Natural killer cell (primary cell): ENCODE measurements at regions not wholly inside any gene's neighbourhood (a gene's known extent, or its start where the extent isn't known, plus 50 kb on each side); places are given as distances from the start of the nearest gene placed in this dataset.

Experiments
- ATAC-seq, 3 donors: fragments of 150-1000 bp in 2 of 3; fragments of 200-7000 bp in 1 of 3; cut with Tn5 transposase; 1 replicate in 1 of 3; 2 replicates in 2 of 3; pipeline ENCODE4 v1.10.0; 2021; ENCODE audit warnings: mild to moderate bottlenecking in 2 of 3, moderate library complexity in 2 of 3
- DNase-seq, 2 donors: peaks; one replicate each; pipeline versions ENCODE4 v3.0.0 to v3.0.0-alpha.2; 2013 to 2021; ENCODE audit warnings: mixed read lengths in 1 of 2
- H3K27ac ChIP-seq: one replicate; pipeline ENCODE4 v1.5.1; 2013; ENCODE audit warnings: mild to moderate bottlenecking, low read length
- H3K27me3 ChIP-seq: one replicate; pipeline ENCODE4 v1.6.1; 2013; ENCODE audit warnings: low read length; ENCODE audit not compliant: control insufficient read depth, insufficient read depth
- H3K36me3 ChIP-seq: one replicate; pipeline ENCODE4 v1.6.1; 2013; ENCODE audit warnings: low read length; ENCODE audit not compliant: control insufficient read depth, insufficient read depth
- H3K4me1 ChIP-seq: one replicate; pipeline ENCODE4 v1.6.1; 2013; ENCODE audit warnings: low read length; ENCODE audit not compliant: control insufficient read depth, insufficient read depth
- H3K4me3 ChIP-seq: one replicate; pipeline ENCODE4 v1.5.1; 2013; ENCODE audit warnings: low read length
- H3K9me3 ChIP-seq: one replicate; pipeline ENCODE4 v1.6.1; 2013; ENCODE audit warnings: low read length; ENCODE audit not compliant: control insufficient read depth, insufficient read depth
- H3K27ac Mint-ChIP-seq, 2 donors: one replicate each; pipeline ENCODE4 v1.8.0; 2022; ENCODE audit warnings: mild to moderate bottlenecking in 2 of 2, mixed read lengths in 2 of 2, moderate library complexity in 1 of 2
- H3K27me3 Mint-ChIP-seq, 2 donors: one replicate each; pipeline ENCODE4 v1.8.0; 2022; ENCODE audit warnings: low read depth in 2 of 2, mixed read lengths in 2 of 2
- H3K36me3 Mint-ChIP-seq: one replicate; pipeline ENCODE4 v1.8.0; 2022; ENCODE audit warnings: mixed read lengths
- H3K4me1 Mint-ChIP-seq, 2 donors: one replicate each; pipeline ENCODE4 v1.8.0; 2022; ENCODE audit warnings: mixed read lengths in 2 of 2
- H3K4me3 Mint-ChIP-seq: one replicate; pipeline ENCODE4 v1.8.0; 2022; ENCODE audit warnings: mild to moderate bottlenecking, moderate library complexity, mixed read lengths
- H3K9me3 Mint-ChIP-seq, 2 donors: one replicate each; pipeline ENCODE4 v1.8.0; 2022; ENCODE audit warnings: mixed read lengths in 2 of 2
- WGBS: methylation state at CpG from one replicate; pipeline ENCODE4 v1.1.7; 2013; ENCODE audit warnings: missing lambda C conversion rate; ENCODE audit not compliant: insufficient coverage; 5-methylcytosine and 5-hydroxymethylcytosine counted together
- intact Hi-C: fragments of 100-400 bp; cut with micrococcal nuclease; formaldehyde crosslinking; loops from one replicate; pipeline ENCODE4 v1.14.2; 2022
- TF ChIP-seq, protein P1 (sequence below): fragments of 200-600 bp; IDR thresholded peaks from one replicate; pipeline ENCODE4 v1.8.0; 2022; ENCODE audit warnings: antibody characterized with exemption

DNA sequence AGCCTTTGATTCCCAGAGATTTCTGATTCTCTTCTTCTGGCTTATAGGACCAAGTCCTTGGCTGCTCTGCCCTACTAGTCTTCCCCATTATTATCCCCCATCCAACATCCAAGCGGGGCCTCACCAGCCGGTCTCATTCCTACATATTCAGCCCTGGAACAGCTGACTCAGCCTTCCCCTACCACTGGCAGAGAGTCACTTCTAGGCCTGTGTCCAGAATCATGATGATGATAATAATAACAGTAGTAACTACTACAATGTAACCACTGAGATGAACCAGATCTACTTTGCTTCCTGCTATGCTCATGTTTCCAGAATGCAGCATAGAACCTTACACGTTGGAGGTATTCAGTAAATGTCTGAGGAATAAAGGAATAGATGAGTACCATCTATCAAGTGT, 295.2 kb downstream of the SRBD1 start:
- intact Hi-C loops: no loop called here
- DNase-seq (no peak), ATAC-seq (no peak)
- no peaks in the 10 kb centered on the region for H3K9me3 Mint-ChIP-seq
- no peaks in the 10 kb centered on the region for H3K27me3 ChIP-seq
- TF ChIP-seq, protein P1, sequence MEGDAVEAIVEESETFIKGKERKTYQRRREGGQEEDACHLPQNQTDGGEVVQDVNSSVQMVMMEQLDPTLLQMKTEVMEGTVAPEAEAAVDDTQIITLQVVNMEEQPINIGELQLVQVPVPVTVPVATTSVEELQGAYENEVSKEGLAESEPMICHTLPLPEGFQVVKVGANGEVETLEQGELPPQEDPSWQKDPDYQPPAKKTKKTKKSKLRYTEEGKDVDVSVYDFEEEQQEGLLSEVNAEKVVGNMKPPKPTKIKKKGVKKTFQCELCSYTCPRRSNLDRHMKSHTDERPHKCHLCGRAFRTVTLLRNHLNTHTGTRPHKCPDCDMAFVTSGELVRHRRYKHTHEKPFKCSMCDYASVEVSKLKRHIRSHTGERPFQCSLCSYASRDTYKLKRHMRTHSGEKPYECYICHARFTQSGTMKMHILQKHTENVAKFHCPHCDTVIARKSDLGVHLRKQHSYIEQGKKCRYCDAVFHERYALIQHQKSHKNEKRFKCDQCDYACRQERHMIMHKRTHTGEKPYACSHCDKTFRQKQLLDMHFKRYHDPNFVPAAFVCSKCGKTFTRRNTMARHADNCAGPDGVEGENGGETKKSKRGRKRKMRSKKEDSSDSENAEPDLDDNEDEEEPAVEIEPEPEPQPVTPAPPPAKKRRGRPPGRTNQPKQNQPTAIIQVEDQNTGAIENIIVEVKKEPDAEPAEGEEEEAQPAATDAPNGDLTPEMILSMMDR: no peak
- no peaks in the 10 kb centered on the region for H3K9me3 ChIP-seq
- no peak overlapping the region for H3K27ac Mint-ChIP-seq
- no peaks in the 10 kb centered on the region for H3K4me1 ChIP-seq
- no peaks in the 10 kb centered on the region for H3K4me1 Mint-ChIP-seq
- H3K36me3 ChIP-seq: no peaks in the 10 kb centered on the region
- WGBS: 90% methylated on average over 2 of the region's 3 CpGs
- H3K4me3 Mint-ChIP-seq: no peak overlapping the region
- H3K36me3 Mint-ChIP-seq: no peaks in the 10 kb centered on the region
- no peak overlapping the region for H3K27ac ChIP-seq
- H3K4me3 ChIP-seq: no peak overlapping the region
- H3K27me3 Mint-ChIP-seq: peaks cover 0 to 6% of the 10 kb centered on the region in 2 donors

DNA sequence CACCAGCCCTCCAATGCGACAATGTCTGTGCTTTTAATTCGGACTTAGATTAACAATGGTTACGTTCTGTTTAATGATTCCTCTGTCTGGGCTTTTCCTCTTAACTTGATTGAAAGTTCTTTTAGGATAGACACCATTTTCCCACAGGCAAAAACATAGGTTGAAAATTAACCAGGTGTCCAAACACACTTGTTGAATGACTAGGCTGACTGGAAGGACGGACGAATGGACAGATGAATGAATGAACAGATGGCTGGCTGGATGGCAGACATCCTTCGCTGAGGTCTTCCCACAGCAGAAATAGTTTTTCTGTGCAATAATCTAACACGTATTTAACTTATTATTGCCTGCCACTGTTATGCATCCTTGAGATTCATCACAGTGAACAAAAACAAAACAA, 298.8 kb downstream of the SRBD1 start:
- no peak overlapping the region for H3K27ac ChIP-seq
- H3K9me3 Mint-ChIP-seq: no peaks in the 10 kb centered on the region
- intact Hi-C loops: no loop called here
- H3K27me3 Mint-ChIP-seq: peaks cover 0 to 3% of the 10 kb centered on the region in 2 donors
- DNase-seq: no peak
- H3K36me3 ChIP-seq: no peaks in the 10 kb centered on the region
- no peaks in the 10 kb centered on the region for H3K4me1 ChIP-seq
- H3K36me3 Mint-ChIP-seq: no peaks in the 10 kb centered on the region
- TF ChIP-seq, protein P1: no peak
- H3K4me3 Mint-ChIP-seq: no peak overlapping the region
- WGBS: 89% methylated on average over 7 of the region's 7 CpGs
- no peak overlapping the region for H3K4me3 ChIP-seq
- no peak overlapping the region for H3K27ac Mint-ChIP-seq
- no peaks in the 10 kb centered on the region for H3K4me1 Mint-ChIP-seq
- H3K9me3 ChIP-seq: no peaks in the 10 kb centered on the region
- H3K27me3 ChIP-seq: no peaks in the 10 kb centered on the region
- ATAC-seq: no peak

DNA sequence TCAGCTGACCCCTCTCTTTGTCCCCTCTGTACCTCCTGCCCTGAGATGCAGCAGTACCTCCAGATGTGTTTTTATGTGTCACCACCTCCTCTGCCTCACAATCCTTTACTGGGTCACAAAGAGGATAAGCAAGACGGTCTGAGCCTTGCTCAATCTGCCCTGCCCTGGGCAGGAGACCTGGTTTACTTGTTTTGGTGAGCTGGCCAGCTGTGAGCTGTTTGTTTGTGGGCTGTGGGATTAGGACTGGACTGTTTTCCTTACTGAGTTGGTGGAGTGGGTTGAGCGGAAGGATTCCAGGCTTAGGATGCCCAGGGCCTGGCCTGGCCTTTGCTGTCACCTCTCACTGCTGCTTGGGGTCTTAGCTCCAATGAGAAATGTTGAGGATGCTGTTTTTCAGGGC, 299.5 kb downstream of the SRBD1 start:
- intact Hi-C loops: no loop called here
- no peak for ATAC-seq

DNA sequence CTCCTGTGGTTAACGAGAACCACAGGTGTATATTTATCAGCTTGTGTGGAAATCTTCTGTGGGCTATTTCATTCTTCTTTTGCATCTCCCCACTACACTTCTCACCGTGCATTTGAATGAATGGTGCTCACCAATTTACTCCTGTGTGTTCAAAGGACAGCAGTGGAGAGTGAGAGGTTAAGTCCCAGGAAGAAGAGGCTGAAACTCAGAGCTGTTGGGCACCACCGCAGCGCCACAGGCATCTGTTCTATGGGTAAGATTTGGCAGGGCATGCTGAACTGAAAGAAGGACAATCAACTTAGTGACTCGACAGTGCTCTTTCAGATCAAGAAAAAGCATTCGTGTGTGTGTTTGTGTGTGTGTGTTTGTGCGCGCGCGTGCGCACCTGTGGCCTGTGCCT, 297.9 kb upstream of the SIX2 start:
- no peaks in the 10 kb centered on the region for H3K9me3 ChIP-seq
- no peaks in the 10 kb centered on the region for H3K4me1 ChIP-seq
- H3K27ac ChIP-seq: no peak overlapping the region
- H3K4me3 Mint-ChIP-seq: no peak overlapping the region
- no peaks in the 10 kb centered on the region for H3K4me1 Mint-ChIP-seq
- 86% methylated on average over 9 of the region's 11 CpGs for WGBS
- DNase-seq (no peak), ATAC-seq (no peak)
- H3K27me3 Mint-ChIP-seq: peaks cover 3 to 12% of the 10 kb centered on the region in 2 donors
- no peak overlapping the region for H3K27ac Mint-ChIP-seq
- H3K36me3 ChIP-seq: no peaks in the 10 kb centered on the region
- H3K36me3 Mint-ChIP-seq: no peaks in the 10 kb centered on the region
- TF ChIP-seq, protein P1: no peak
- H3K9me3 Mint-ChIP-seq: no peaks in the 10 kb centered on the region
- no peaks in the 10 kb centered on the region for H3K27me3 ChIP-seq
- intact Hi-C loops: no loop called here
- no peak overlapping the region for H3K4me3 ChIP-seq

More for the DNA sequence above, 299.5 kb downstream of the SRBD1 start:
- Histone ChIP-seq H3K9me3 (no peaks in the 10 kb centered on the region), H3K4me1 (no peaks in the 10 kb centered on the region), H3K36me3 (no peaks in the 10 kb centered on the region), H3K27ac (no peak overlapping the region), H3K4me3 (no peak overlapping the region), H3K27me3 (no peaks in the 10 kb centered on the region)
- H3K4me1 Mint-ChIP-seq: no peaks in the 10 kb centered on the region
- no peaks in the 10 kb centered on the region for H3K36me3 Mint-ChIP-seq
- no peak for DNase-seq
- TF ChIP-seq, protein P1: no peak
- 58% methylated on average over 2 of the region's 2 CpGs for WGBS
- H3K9me3 Mint-ChIP-seq: no peaks in the 10 kb centered on the region
- no peak overlapping the region for H3K27ac Mint-ChIP-seq
- H3K4me3 Mint-ChIP-seq: no peak overlapping the region
- H3K27me3 Mint-ChIP-seq: peaks cover 0 to 3% of the 10 kb centered on the region in 2 donors
